ENCODE measurements at regions not wholly inside any gene's neighbourhood (a gene's known extent, or its start where the extent isn't known, plus 50 kb on each side); places are given as distances from the start of the nearest gene placed in this dataset.

DNA sequence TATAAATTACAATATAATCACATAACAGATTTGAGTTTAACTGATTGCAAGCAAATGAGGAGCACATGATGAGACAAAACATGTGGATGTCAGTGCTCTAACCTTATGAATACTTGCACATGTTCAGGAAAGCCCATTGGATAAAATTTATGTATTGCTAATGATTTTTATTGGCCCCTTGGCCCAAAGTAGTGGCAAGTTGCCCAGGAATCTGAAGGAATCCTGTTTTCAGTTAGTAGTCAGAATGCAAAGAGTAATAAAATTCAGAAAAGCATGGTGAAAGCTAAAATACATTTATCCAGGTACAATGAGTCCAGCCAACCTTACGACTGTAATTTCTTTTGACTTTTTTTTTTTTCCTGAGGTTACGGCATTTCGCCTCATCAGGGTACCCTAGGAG lies 1539.4 kb downstream of the EFNB2 start:
- DNase-seq (ENCODE audit: low spot score) = no peak
- Mint-ChIP-seq H3K4me3 (no peak overlapping the region), H3K4me1 (no peaks in the 10 kb centered on the region), H3K36me3 (ENCODE audit: low read depth) (no peaks in the 10 kb centered on the region), H3K27ac (no peak overlapping the region), H3K9me3 (no peaks in the 10 kb centered on the region; the same call in 1 of the 3 replicates), H3K27me3 (ENCODE audit: insufficient read depth, low read depth, poor library complexity) (no peaks in the 10 kb centered on the region)
- H3K9me2 ChIP-seq (ENCODE audit: insufficient read depth) = no peaks in the 10 kb centered on the region
- H3K4me3 ChIP-seq = no peak overlapping the region
- no peaks in the 10 kb centered on the region for H4K20me1 ChIP-seq (replicated peaks; ENCODE audit: insufficient read depth)
- H3K27me3 ChIP-seq (ENCODE audit: insufficient read depth) = no peaks in the 10 kb centered on the region
- no peaks in the 10 kb centered on the region for H3K79me2 ChIP-seq (replicated peaks; ENCODE audit: insufficient read depth)
- no peak overlapping the region for H2AFZ ChIP-seq
- no peaks in the 10 kb centered on the region for H3K36me3 ChIP-seq (ENCODE audit: insufficient read depth)
- H3K4me1 ChIP-seq (ENCODE audit: insufficient read depth) = no peaks in the 10 kb centered on the region
- TF ChIP-seq, protein P1, sequence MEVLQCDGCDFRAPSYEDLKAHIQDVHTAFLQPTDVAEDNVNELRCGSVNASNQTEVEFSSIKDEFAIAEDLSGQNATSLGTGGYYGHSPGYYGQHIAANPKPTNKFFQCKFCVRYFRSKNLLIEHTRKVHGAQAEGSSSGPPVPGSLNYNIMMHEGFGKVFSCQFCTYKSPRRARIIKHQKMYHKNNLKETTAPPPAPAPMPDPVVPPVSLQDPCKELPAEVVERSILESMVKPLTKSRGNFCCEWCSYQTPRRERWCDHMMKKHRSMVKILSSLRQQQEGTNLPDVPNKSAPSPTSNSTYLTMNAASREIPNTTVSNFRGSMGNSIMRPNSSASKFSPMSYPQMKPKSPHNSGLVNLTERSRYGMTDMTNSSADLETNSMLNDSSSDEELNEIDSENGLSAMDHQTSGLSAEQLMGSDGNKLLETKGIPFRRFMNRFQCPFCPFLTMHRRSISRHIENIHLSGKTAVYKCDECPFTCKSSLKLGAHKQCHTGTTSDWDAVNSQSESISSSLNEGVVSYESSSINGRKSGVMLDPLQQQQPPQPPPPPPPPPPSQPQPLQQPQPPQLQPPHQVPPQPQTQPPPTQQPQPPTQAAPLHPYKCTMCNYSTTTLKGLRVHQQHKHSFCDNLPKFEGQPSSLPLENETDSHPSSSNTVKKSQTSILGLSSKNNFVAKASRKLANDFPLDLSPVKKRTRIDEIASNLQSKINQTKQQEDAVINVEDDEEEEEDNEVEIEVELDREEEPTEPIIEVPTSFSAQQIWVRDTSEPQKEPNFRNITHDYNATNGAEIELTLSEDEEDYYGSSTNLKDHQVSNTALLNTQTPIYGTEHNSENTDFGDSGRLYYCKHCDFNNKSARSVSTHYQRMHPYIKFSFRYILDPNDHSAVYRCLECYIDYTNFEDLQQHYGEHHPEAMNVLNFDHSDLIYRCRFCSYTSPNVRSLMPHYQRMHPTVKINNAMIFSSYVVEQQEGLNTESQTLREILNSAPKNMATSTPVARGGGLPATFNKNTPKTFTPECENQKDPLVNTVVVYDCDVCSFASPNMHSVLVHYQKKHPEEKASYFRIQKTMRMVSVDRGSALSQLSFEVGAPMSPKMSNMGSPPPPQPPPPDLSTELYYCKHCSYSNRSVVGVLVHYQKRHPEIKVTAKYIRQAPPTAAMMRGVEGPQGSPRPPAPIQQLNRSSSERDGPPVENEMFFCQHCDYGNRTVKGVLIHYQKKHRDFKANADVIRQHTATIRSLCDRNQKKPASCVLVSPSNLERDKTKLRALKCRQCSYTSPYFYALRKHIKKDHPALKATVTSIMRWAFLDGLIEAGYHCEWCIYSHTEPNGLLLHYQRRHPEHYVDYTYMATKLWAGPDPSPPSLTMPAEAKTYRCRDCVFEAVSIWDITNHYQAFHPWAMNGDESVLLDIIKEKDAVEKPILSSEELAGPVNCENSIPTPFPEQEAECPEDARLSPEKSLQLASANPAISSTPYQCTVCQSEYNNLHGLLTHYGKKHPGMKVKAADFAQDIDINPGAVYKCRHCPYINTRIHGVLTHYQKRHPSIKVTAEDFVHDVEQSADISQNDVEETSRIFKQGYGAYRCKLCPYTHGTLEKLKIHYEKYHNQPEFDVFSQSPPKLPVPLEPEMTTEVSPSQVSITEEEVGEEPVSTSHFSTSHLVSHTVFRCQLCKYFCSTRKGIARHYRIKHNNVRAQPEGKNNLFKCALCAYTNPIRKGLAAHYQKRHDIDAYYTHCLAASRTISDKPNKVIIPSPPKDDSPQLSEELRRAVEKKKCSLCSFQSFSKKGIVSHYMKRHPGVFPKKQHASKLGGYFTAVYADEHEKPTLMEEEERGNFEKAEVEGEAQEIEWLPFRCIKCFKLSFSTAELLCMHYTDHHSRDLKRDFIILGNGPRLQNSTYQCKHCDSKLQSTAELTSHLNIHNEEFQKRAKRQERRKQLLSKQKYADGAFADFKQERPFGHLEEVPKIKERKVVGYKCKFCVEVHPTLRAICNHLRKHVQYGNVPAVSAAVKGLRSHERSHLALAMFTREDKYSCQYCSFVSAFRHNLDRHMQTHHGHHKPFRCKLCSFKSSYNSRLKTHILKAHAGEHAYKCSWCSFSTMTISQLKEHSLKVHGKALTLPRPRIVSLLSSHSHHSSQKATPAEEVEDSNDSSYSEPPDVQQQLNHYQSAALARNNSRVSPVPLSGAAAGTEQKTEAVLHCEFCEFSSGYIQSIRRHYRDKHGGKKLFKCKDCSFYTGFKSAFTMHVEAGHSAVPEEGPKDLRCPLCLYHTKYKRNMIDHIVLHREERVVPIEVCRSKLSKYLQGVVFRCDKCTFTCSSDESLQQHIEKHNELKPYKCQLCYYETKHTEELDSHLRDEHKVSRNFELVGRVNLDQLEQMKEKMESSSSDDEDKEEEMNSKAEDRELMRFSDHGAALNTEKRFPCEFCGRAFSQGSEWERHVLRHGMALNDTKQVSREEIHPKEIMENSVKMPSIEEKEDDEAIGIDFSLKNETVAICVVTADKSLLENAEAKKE (CRISPR knock-in tag; IDR thresholded peaks at IDR 0.05) = no peak
- TF ChIP-seq, protein P2, sequence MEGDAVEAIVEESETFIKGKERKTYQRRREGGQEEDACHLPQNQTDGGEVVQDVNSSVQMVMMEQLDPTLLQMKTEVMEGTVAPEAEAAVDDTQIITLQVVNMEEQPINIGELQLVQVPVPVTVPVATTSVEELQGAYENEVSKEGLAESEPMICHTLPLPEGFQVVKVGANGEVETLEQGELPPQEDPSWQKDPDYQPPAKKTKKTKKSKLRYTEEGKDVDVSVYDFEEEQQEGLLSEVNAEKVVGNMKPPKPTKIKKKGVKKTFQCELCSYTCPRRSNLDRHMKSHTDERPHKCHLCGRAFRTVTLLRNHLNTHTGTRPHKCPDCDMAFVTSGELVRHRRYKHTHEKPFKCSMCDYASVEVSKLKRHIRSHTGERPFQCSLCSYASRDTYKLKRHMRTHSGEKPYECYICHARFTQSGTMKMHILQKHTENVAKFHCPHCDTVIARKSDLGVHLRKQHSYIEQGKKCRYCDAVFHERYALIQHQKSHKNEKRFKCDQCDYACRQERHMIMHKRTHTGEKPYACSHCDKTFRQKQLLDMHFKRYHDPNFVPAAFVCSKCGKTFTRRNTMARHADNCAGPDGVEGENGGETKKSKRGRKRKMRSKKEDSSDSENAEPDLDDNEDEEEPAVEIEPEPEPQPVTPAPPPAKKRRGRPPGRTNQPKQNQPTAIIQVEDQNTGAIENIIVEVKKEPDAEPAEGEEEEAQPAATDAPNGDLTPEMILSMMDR (conservative IDR thresholded peaks at IDR 0.05; ENCODE audit: low read depth in 2 of 2) = no peak
- no peak for TF ChIP-seq JUNB (IDR thresholded peaks at IDR 0.05; ENCODE audit: unreplicated experiment)
- no peak for ATAC-seq
- no peak overlapping the region for H3K27ac ChIP-seq (ENCODE audit: low read depth)
- no peak overlapping the region for H3K4me2 ChIP-seq
- no peaks in the 10 kb centered on the region for H3F3A ChIP-seq (replicated peaks; ENCODE audit: low read depth)

DNA sequence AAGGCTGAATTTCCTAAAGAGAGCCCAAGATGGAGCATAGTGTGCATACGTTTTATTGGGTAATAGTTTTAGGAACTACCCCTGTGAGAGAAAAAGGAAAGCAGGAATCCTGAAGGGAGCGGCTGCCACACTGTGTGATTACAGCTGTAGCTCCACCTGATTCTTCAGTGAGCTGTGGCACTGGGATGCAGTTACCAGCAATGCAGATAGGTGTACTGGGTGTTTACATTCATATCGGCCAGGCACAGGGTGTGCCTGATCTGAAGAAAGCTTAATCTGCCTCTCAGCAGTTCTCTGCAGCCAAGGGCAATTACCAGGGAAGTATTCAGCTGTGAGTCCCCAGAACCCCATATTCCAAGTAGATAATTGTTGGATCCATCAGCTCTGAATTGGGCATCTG lies 1541.8 kb downstream of the EFNB2 start:
- no peaks in the 10 kb centered on the region for H3K27me3 ChIP-seq (ENCODE audit: insufficient read depth)
- no peaks in the 10 kb centered on the region for H3K4me1 Mint-ChIP-seq
- H3F3A ChIP-seq (replicated peaks; ENCODE audit: low read depth) = no peaks in the 10 kb centered on the region
- peak; percentile 7 for DNase-seq (ENCODE audit: low spot score)
- no peaks in the 10 kb centered on the region for H3K4me1 ChIP-seq (ENCODE audit: insufficient read depth)
- H3K4me3 ChIP-seq = no peak overlapping the region
- H3K4me2 ChIP-seq = no peak overlapping the region
- H3K36me3 ChIP-seq (ENCODE audit: insufficient read depth) = no peaks in the 10 kb centered on the region
- H3K27ac Mint-ChIP-seq = no peak overlapping the region
- H3K27me3 Mint-ChIP-seq (ENCODE audit: insufficient read depth, low read depth, poor library complexity) = no peaks in the 10 kb centered on the region
- TF ChIP-seq, protein P2 (conservative IDR thresholded peaks at IDR 0.05; ENCODE audit: low read depth in 2 of 2) = no peak
- no peak overlapping the region for H3K4me3 Mint-ChIP-seq
- ATAC-seq = peak; percentile 71
- H2AFZ ChIP-seq = peak overlapping the region; percentile 3; the same call in 1 of the 2 replicates
- no peaks in the 10 kb centered on the region for H4K20me1 ChIP-seq (replicated peaks; ENCODE audit: insufficient read depth)
- H3K9me2 ChIP-seq (ENCODE audit: insufficient read depth) = no peaks in the 10 kb centered on the region
- no peaks in the 10 kb centered on the region for H3K79me2 ChIP-seq (replicated peaks; ENCODE audit: insufficient read depth)
- no peaks in the 10 kb centered on the region for H3K36me3 Mint-ChIP-seq (ENCODE audit: low read depth)
- no peaks in the 10 kb centered on the region; the same call in 1 of the 3 replicates for H3K9me3 Mint-ChIP-seq
- no peak overlapping the region for H3K27ac ChIP-seq (ENCODE audit: low read depth)

All from GM23338 (cell line).